MM.1S (cell line): ENCODE measurements at regions not wholly inside any gene's neighbourhood (a gene's known extent, or its start where the extent isn't known, plus 50 kb on each side); places are given as distances from the start of the nearest gene placed in this dataset.

Source experiments
- EZH2 ChIP-seq: fragments of 300-600 bp; sonication (generic); optimal IDR thresholded peaks from 2 replicates; pipeline ENCODE3; 2017; ENCODE audit warnings: low read depth, mild to moderate bottlenecking, antibody characterized with exemption, low read length, mixed read lengths
- EZH2phosphoT487 ChIP-seq: fragments of 300-600 bp; sonication (generic); IDR thresholded peaks from 2 replicates; pipeline ENCODE4 v1.6.1; 2018; ENCODE audit warnings: antibody characterized with exemption, low read length
- TF ChIP-seq, protein P1 (sequence below): fragments of 300-600 bp; sonication (generic); IDR thresholded peaks from 2 replicates; pipeline ENCODE4 v1.5.1; 2016; ENCODE audit warnings: antibody characterized with exemption, low read length, mixed read lengths

DNA sequence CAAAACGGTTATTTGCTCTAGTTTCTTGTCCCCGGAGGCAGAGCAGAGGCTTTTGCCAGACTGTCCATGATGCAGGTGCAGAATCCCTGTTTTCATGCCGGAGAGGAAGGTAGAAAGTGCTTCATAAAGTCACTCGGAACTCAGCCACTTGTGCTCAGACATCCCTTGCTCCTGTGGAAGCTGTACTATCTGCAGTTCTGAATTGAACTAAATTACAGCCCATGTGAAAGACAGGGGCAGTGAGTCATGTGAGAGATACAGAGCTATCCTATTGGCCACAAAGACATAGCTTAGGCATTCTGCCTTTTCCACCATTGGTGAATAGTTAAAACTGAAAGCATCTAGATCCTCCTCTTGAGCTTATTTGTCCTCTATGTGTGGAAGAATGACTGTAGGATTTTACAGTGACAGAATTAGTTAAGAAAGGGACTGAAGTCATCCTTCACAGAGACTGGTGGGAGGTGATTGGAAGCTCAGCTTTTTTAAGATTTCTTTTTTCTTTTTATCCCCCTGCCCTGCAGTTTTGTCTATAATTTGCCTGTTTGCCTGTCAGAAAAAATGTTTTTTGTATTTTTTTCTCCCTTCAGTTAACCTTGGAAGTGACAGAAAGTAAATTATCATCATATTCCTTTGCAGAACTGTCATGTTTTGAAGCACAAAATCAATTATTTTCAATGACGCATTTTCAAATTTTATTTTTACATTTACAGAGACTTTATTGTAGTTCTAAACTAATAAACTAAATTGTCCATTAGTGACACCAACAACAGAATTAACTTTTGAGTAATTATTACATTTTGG is 298.6 kb downstream of the PTPRC start:
- TF ChIP-seq EZH2 (no peak), EZH2phosphoT487 (no peak)
- TF ChIP-seq, protein P1, sequence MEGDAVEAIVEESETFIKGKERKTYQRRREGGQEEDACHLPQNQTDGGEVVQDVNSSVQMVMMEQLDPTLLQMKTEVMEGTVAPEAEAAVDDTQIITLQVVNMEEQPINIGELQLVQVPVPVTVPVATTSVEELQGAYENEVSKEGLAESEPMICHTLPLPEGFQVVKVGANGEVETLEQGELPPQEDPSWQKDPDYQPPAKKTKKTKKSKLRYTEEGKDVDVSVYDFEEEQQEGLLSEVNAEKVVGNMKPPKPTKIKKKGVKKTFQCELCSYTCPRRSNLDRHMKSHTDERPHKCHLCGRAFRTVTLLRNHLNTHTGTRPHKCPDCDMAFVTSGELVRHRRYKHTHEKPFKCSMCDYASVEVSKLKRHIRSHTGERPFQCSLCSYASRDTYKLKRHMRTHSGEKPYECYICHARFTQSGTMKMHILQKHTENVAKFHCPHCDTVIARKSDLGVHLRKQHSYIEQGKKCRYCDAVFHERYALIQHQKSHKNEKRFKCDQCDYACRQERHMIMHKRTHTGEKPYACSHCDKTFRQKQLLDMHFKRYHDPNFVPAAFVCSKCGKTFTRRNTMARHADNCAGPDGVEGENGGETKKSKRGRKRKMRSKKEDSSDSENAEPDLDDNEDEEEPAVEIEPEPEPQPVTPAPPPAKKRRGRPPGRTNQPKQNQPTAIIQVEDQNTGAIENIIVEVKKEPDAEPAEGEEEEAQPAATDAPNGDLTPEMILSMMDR = no peak
